GM20000 (cell line): ENCODE measurements at regions not wholly inside any gene's neighbourhood (a gene's known extent, or its start where the extent isn't known, plus 50 kb on each side); places are given as distances from the start of the nearest gene placed in this dataset.
"Not testable (repeated sequence)": the region's sequence is repeated elsewhere in the genome, so short reads cannot be mapped to it uniquely, and the experiment has no call there.

ENCODE experiments used
- DNase-seq: peaks from one replicate; pipeline ENCODE4 v3.0.0; 2012; ENCODE audit warnings: low spot score
- TF ChIP-seq, protein P1 (sequence below): IDR thresholded peaks from 2 replicates; pipeline ENCODE4 v1.5.1; 2012; ENCODE audit warnings: mild to moderate bottlenecking, control low read depth; ENCODE audit errors: extremely low read depth, missing control alignments

DNA sequence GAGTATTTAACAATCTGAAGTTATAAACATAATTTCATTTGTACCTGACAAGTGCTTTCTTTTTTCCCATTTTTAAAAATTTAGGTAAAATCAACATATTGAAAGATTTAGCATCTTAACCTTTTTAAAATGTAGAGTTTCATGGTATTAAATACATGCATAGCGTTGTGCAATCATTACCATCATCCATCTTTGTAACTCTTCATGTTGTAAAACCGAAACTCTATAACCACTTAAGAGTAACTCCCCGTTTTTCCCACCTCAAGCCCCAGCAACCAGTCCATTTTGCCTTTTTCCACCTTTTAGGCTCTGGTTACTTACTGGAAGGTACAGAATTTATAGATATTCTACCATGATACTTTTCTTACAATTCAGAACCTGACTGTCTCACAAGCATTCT lies 892.5 kb downstream of the DNAJB9 start:
- TF ChIP-seq, protein P1, sequence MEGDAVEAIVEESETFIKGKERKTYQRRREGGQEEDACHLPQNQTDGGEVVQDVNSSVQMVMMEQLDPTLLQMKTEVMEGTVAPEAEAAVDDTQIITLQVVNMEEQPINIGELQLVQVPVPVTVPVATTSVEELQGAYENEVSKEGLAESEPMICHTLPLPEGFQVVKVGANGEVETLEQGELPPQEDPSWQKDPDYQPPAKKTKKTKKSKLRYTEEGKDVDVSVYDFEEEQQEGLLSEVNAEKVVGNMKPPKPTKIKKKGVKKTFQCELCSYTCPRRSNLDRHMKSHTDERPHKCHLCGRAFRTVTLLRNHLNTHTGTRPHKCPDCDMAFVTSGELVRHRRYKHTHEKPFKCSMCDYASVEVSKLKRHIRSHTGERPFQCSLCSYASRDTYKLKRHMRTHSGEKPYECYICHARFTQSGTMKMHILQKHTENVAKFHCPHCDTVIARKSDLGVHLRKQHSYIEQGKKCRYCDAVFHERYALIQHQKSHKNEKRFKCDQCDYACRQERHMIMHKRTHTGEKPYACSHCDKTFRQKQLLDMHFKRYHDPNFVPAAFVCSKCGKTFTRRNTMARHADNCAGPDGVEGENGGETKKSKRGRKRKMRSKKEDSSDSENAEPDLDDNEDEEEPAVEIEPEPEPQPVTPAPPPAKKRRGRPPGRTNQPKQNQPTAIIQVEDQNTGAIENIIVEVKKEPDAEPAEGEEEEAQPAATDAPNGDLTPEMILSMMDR: no peak
- no peak for DNase-seq

DNA sequence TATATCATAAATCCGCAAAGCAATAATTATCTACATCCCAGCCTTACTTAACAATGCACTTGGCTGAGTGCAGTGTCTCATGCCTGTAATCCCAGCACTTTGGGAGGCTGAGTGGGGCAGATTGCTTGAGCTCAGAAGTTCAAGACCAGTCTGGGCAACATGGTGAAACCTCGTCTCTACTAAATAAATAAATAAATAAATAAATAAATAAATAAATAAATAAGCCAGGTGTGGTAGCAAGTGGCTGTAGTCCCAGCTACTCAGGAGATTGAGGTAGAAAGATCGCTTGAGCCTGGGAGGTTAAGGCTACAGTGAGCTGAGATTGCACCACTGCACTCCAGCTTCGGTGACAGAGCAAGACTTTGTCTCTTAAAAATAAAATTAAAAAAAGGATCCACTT lies 898.1 kb downstream of the DNAJB9 start:
- not testable (repeated sequence) for DNase-seq

DNA sequence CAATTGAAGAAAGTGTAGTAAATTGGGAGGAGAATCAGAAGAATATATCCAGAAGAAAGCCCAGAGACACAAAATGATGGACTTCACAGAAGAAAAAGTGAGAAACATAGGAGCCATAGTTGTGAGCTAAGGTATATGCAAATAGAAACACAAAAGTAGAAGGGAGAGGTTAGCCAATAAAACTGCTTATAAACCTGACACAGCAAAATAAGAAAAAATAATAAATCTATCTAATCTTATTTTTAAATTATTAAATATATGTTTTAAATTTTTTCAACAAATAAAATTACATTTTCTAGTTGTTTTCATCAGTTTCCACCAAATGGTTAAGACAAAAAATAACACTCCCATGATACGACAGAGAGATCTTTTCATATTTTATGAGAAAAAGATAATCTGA lies 903.5 kb downstream of the DNAJB9 start:
- DNase-seq: no peak
- TF ChIP-seq, protein P1: no peak

DNA sequence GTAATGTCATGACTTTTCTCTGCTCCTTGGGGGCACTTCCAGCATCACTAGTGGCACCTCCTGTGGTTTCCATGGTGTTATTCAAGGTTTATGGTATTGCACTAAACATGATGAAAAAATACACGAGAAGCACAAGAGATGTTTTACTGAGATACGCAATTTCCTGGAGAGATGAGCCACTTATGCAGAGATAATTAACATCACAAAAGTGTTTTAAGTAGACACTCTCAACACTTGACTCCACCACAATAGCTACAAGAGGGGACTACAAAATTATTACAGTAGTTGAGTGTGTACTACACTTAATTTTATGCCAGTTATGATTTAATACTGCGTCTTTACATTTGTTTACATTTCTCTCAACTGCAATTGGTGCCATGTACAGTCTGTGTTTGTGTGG lies 906.7 kb downstream of the DNAJB9 start:
- DNase-seq: no peak
- TF ChIP-seq, protein P1: no peak

DNA sequence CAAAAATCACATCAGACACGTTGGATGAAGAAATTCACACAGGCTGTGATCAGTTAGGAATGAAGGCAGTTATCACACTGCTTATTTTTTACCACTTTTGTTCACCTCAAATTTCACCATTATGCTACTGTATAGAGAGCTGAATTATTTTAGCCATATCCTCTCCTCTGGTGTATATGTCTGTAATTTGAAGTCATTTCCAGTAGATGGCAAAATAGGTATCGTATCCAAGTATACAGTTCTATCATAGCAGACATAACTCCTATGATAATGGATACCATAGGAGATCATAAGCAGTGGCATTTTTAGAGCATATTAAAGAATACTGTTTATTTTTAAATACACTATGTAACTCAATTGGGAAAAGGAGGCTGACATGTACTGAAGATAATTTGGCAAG lies 909.7 kb downstream of the DNAJB9 start:
- DNase-seq: no peak

DNA sequence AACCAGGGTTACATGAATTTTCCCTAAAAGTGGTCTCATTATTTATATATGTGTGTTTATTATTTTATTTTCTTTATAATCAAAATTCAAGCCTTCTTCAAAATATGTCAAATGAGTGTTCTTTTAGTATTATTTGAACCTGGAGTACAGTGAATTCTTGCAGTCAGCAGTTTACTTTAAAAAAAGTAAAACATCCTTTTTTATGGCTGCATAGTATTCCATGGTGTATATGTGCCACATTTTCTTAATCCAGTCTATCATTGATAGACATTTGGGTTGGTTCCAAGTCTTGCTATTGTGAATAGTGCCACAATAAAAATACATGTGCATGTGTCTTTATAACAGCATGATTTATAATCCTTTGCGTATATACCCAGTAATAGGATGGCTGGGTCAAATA lies 920.9 kb downstream of the DNAJB9 start:
- DNase-seq: not testable (repeated sequence)

More for the DNA sequence above, 909.7 kb downstream of the DNAJB9 start:
- TF ChIP-seq, protein P1: no peak

DNA sequence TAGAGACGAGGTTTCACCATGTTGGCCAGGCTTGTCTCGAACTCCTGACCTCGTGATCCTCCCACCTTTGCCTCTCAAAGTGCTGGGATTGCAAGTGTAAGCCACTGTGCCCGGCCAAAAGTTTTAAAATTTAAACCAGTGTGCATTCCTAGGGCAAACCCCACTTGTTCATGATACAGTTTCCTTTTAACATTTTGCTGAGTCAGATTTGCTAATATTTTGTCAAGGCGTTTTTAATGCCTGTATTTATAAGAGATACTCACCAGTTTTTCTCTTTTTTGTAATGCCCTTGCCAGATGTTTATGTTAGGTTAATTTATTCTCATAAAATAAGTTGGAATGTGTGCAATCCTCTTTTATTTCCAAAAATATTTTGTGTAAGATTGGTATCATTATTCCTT lies 927.4 kb downstream of the DNAJB9 start:
- TF ChIP-seq, protein P1: no peak
- no peak for DNase-seq

DNA sequence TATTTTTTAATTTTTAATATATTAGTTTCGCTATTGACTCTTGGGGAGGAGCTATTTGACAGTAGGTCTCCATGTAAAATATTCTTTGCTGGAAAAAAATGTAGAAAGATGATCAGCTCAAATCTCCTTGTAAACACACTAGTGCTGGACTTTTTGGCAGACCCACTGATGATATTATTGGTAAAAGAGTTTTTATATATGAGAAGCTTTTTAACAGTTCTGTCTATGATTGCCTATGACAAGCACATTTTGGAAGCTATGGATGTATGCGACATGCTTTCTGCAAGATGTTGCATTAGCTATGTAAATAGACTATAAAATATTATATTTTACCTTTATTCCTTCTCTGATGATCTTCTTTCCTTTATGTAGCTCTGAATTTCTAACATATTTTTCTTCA lies 928.5 kb downstream of the DNAJB9 start:
- no peak for DNase-seq
- TF ChIP-seq, protein P1: no peak

DNA sequence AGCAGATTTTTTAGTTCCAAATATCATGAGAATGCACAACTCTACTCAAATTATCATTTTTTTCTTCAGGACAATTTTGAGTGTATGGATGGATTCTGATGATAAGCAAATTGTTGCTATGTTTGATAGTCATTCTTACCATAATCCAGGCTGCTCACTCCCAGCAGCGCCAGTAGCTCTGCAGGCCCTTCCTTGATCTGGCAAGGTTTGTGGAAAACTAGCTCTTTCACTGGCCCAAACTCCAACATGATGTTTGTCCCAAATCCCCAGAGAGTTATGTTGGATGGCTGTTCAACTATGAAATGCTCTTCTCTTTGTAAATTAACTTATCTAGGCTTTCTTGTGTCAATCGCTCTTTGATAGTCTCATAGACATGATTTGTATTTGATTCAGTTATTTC lies 933.7 kb downstream of the DNAJB9 start:
- DNase-seq: no peak
- TF ChIP-seq, protein P1: no peak
